HG03457 (cell line): ENCODE measurements at regions not wholly inside any gene's neighbourhood (a gene's known extent, or its start where the extent isn't known, plus 50 kb on each side); places are given as distances from the start of the nearest gene placed in this dataset.
"Not testable (repeated sequence)": the region's sequence is repeated elsewhere in the genome, so short reads cannot be mapped to it uniquely, and the experiment has no call there.

Experiments
- ATAC-seq: cut with Tn5 transposase; IDR thresholded peaks from one replicate; pipeline ENCODE4 v1.9.1; 2021; ENCODE audit warnings: moderate number of reproducible peaks; ENCODE audit not compliant: unreplicated experiment

GRCh38 chr1:192905049-192905448 is 96.2 kb downstream of the RGS2 start:
- ATAC-seq = no peak

GRCh38 chr1:192906334-192906733 is 97.5 kb downstream of the RGS2 start:
- ATAC-seq = no peak

GRCh38 chr1:192907545-192908243 is 98.9 kb downstream of the RGS2 start:
- no peak for ATAC-seq

DNA sequence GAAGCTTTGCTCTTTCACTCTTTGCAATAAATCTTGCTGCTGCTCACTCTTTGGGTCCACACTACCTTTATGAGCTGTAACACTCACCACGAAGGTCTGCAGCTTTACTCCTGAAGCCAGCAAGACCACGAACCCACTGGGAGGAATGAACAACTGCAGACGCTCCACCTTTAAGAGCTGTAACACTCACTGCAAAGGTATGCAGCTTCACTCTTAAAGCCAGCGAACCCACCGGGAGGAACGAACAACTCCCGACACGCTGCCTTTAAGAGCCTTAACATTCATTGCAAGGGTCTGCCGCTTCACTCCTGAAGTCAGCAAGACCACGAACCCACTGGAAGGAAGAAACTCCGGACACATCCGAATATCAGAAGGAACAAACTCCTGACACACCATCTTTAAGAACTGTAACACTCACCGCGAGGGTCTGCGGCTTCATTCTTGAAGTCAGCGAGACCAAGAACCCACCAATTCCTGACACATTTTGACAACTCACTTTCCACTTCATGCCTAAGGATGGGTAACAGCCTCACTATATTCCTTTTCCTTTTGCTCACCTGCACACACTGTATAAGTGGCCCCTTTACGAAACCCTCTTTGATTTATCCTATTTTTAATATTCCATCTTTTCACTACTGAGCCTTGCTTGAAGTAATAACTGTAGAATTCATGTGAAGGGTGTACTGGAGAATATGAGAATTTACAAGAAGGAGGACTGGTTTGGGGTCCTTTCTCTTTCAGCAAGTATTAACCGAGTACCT is 103.2 kb downstream of the RGS2 start:
- not testable (repeated sequence) for ATAC-seq

- ATAC-seq = no peak
Measured at GRCh38 chr1:192913683-192914082, 104.8 kb downstream of the RGS2 start.

- ATAC-seq = no peak
Measured at GRCh38 chr1:192914092-192914491, 105.3 kb downstream of the RGS2 start.

DNA sequence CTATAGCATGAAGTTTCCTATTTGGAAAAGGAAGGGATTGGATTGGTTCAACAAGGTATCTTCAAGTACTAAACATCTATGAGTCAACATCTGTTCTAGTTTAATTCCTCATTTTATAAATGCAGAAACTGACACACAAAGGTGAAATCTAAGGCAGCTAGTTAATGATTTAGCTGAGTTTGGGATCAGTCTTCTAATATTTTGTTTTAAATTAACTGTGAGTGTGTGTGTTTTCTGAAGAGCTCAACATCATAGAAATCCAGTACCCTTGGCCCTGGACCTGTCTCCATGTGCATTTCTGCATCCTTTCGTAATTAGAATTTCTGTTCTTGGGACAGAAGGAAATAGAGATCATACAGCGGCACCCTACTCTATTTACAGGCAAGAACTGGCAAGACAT is 105.9 kb downstream of the RGS2 start:
- no peak for ATAC-seq

GRCh38 chr1:192916021-192916420 is 107.2 kb downstream of the RGS2 start:
- ATAC-seq = no peak

GRCh38 chr1:192918259-192918658 is 109.4 kb downstream of the RGS2 start:
- no peak for ATAC-seq

- no peak for ATAC-seq
Measured at GRCh38 chr1:192920412-192920811, 111.6 kb downstream of the RGS2 start.

DNA sequence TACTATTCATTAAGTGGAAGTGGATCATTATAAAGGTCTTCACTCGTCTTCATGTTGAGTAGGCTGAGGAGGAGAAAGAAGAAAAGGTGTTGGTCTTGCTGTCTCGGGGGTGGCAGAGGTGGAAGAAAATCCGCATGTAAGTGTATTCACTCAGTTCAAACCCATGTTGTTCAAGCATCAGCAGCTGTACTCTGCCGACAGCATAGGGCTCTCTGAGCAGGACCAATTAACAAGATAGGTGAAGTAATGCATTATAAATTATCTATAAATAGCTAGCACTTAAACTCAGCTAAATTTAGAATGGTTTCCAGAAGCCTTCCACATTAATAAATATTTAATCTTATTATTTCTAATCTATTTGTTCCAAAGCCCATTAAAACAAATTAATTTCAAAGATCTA is 116.8 kb downstream of the RGS2 start:
- ATAC-seq = no peak

- ATAC-seq = no peak
Measured at GRCh38 chr1:192926736-192927135, 117.9 kb downstream of the RGS2 start.

DNA sequence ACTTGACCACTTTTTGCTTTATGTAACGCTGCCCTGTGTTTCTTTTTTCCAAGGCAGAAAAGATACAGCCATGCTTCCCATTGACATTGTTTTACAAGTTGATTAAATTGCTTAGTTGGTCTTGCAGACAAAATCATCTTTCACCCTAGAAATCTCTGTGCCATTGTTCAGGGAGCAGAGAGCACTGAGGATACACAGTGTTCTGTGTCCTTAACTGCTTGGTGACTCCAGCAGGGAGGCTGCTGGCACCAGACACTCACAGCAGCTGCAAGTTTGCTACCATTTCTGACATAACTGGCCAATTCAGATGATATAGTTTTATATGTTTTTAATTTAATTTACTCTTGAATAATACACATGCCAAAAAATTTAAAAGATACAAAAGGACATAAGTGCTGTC is 118.7 kb downstream of the RGS2 start:
- no peak for ATAC-seq

DNA sequence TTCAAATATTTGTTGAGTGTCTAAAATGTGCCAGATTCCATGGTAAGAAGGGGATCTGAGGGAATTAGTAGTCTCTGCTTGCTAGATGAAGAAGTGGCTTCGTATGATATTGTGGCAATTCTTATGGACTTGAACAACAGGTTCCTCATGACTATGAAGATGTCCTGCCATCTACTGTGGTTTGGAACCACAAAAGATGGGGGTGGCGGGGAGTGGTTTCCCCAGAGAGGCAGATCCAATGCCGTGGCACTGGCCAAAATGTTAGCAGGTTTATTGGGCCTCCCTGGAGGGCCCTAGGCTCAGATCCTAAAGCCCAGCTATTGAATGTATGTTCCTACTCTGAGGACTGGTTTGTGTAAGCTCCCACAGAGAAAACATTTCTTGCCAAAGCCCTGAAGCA is 120.8 kb downstream of the RGS2 start:
- ATAC-seq = no peak

- no peak for ATAC-seq
Measured at GRCh38 chr1:192933744-192934143, 124.9 kb downstream of the RGS2 start.

DNA sequence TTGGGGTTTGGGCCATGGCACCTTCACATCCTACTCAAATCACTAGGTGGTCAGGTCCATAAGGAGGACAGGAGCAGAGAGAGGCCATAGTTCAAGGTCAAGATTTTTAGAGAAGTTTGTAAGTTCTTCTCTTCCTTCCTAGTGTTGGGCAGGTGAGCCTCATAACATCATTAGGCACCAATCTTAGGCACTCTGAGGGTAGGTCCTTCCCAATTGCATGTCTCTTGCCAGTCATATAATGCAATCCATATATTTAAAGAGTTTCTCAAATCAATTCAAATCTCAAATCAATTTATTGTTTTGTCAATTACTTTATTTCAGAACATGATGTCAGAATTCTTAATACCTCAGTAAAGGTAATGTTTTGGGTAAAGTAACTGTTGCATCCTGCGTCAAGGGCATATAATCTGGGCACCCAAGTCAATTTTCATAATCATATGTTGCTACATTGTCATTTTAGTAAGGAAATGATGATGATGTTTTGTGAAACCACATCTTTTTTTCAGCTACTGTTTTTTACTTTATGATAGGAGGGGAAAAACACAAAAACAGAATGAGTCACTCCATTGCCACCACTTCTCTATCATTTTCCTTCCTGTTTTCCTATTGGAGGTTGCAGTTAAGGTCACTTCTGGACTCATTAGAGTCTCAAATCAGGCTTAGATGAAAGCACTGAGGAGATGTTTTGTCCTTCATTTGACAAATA is 122.7 kb downstream of the UCHL5 start:
- peak; percentile 56 for ATAC-seq

DNA sequence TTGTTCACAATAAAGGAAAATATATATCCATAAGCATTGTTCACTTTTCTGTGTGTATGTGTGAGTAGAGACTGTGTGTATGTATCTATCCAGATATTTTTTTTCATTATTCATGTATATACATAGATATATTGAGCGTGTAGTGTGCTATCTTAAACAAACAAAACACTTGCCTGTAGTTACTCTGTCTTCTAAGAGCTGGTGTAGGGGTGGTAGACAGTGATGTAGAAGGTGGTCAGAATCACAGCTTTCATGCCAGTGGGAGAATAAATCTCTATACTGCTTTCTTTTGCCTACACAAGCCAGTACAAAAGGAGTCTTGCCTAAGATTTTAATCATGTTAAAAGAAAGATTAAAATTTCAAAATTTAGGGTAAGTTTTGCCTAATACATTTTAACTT is 122.0 kb downstream of the UCHL5 start:
- ATAC-seq = no peak

- ATAC-seq = no peak
Measured at GRCh38 chr1:192939440-192939839, 119.7 kb downstream of the UCHL5 start.

GRCh38 chr1:192940658-192941057 is 118.5 kb downstream of the UCHL5 start:
- ATAC-seq = no peak

GRCh38 chr1:192941722-192942411 is 117.3 kb downstream of the UCHL5 start:
- no peak for ATAC-seq

- ATAC-seq = no peak
Measured at GRCh38 chr1:192943108-192943507, 116.1 kb downstream of the UCHL5 start.
